ENCODE measurements at regions not wholly inside any gene's neighbourhood (a gene's known extent, or its start where the extent isn't known, plus 50 kb on each side); places are given as distances from the start of the nearest gene placed in this dataset.
"Not testable (repeated sequence)": the region's sequence is repeated elsewhere in the genome, so short reads cannot be mapped to it uniquely, and the experiment has no call there.

DNA sequence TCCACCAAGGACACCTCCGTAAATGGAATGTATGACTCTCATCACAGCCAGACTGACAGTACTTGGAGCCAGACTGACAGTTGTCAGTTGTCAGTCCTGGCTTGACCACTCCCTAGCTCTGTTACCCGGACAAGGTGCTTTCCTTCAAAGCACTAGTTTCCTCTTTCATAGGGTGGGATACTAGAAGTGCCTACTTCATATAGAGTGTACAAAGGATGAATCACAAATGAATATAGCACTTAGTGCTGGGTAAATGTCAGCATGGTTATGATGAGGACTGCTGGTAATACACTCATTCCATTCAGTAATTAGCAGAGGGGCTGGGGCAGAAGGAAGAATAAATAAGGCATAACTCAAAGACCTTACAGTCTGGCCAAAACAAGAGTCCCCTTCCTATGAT, 91.4 kb downstream of the ARL4C start:
- DNase-seq, result no peak

GRCh38 chr2:234404957-234405356, 91.9 kb downstream of the ARL4C start:
- DNase-seq, result no peak

DNA sequence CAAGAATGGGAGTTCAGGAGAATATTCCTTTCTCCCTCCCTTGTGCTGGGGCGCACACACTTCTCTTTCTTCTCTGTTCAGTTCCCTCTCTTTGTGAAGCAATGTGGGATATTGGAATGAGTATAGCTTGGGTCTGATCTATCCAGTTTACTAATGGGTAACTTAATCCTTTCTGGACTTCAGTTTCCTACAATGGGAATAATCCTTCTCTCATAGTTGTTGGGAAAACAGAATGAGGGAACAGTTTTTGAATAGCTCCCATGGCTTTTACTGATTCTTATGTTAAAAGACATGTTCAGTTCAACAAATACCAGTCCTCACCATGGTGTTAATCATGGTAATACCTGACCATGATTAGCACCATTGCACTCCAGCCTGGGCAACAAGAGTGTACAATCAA, 93.1 kb downstream of the ARL4C start:
- DNase-seq, result no peak

DNA sequence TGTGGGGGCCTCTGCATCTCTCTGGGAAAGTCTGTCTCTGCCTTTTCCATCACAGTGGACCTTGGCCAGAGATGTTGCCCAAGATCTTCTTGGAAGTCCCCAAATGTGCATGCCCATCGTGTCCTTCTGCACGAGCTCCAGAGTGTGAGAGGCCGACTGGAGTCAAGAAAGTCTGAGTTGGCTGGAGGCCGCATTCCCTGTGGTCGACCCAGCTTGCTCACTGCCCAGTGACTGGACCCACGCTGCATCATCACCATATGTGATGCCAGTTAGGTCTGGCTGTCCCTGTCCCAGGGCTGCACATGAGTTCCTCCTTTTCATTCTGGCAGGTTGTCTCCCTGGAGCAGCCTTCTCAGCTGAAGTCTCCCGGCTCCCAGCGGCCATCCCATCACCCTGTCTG, 93.8 kb downstream of the ARL4C start:
- no peak for DNase-seq

GRCh38 chr2:234401426-234401825, 95.5 kb downstream of the ARL4C start:
- no peak for DNase-seq

- DNase-seq, result no peak
Observed at GRCh38 chr2:234399451-234400246, 97.2 kb downstream of the ARL4C start.

GRCh38 chr2:234398531-234398930, 98.3 kb downstream of the ARL4C start:
- DNase-seq, result no peak

- no peak for DNase-seq
Observed at GRCh38 chr2:234395891-234396420, 100.9 kb downstream of the ARL4C start.

DNA sequence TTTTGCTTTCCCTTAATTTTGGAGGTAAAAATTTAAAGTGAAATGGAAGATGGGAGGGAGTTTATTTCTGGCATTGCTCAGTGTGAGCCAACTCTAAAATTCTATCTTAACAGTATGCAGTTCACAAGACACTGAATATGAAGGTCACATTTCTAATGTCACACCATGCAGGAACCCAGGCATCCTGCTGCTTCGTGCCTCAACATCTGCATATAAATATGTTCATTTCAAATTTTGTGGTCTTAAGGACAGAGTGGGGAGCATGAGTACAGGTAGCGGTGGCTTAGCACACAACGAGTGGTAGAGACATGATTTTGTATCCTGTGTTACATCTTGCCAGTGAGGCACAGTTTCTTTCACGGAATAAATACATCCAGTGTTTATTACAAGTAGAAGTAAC, 102.4 kb downstream of the ARL4C start:
- DNase-seq, result no peak

DNA sequence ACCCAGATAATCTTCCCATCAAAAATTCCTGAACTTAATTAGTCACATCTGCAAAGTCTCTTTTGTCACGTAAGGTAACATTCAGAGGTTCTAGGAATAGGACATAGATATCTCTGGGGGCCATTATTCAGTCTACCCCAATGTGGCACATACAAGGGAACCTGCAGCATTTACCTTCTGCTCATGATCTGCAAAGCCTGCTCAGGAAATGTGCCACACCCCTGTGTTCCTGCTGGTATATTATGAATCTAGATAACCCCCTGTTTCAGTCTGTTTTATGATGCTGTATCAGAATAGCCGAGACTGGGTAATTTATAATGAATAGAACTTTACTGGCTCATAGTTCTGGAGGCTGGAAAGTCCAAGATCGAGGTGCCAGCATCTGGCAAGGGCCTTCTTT, 103.5 kb downstream of the ARL4C start:
- peak; percentile 18 for DNase-seq

GRCh38 chr2:234392041-234392615, 104.8 kb downstream of the ARL4C start:
- DNase-seq, result no peak

GRCh38 chr2:234391625-234392024, 105.3 kb downstream of the ARL4C start:
- no peak for DNase-seq

GRCh38 chr2:234389661-234390060, 107.2 kb downstream of the ARL4C start:
- not testable (repeated sequence) for DNase-seq

DNA sequence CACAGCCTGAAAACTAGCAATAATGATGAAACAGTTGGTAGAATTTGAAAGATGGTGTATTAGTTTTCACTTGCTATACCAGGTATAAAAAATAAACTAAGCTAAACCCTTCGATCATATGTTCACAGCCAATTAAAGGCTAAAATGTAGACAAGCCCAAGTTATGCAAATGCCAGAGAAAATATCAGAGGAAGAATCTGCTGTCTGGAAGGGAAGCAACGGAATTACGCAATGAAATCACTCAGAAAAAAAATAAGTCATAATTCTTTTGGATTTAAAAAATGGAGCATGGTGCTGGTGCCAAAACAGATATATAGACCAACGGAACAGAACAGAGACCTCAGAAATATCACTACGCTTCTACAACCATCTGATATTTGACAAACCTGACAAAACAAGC, 108.3 kb downstream of the ARL4C start:
- no peak for DNase-seq

- DNase-seq, result no peak
Observed at GRCh38 chr2:234386971-234387370, 109.9 kb downstream of the ARL4C start.

DNA sequence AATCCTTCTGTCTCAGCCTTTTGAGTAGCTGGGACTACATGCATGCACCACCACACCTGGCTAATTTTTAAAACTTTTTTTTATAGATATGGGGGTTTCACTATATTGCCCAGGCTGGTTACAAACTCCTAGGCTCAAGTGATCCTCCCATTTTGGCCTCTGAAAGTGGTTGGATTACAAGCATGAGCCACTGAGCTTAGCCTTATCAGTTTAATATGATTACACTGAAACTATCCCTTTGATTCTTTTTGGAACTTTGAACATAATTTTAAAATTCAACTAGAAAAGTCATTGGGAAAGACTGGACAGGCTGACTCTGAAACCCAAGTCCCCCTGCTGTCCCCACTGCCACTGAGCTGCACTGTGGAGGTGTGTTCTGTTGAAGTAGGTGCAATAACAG, 114.8 kb downstream of the ARL4C start:
- DNase-seq, result no peak

GRCh38 chr2:234378958-234379357, 117.9 kb downstream of the ARL4C start:
- DNase-seq, result not testable (repeated sequence)

GRCh38 chr2:234378440-234378839, 118.4 kb downstream of the ARL4C start:
- no peak for DNase-seq

DNA sequence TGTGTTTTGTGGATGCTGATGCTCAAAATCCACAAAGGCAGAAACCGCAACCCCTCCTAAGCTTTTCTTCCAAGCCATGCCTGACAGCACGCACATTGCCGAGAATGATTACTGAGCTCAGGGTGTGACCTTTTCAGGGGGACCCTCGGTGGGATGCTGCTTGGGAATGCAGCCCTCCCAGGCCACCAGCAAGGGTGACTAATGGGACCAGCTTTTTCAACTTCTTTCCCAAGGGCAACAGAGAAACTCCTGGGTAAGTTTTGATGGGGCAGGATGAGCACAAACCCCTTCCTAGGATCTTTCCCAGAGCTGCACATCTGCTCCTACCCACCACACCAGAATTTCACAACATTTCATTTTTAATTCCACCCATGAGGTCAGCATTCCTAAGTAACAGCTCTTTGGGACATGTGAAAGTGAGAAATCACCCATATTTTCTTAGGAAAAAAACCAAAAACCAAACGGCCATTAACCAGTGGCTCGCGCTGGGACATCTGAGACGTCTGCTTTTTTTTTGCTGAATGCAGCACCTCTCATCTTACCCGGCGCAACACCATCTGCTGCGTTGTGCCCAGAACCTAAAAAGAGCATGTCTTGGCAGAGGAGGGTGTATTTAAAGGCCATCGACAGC, 119.0 kb downstream of the ARL4C start:
- DNase-seq, result no peak

DNA sequence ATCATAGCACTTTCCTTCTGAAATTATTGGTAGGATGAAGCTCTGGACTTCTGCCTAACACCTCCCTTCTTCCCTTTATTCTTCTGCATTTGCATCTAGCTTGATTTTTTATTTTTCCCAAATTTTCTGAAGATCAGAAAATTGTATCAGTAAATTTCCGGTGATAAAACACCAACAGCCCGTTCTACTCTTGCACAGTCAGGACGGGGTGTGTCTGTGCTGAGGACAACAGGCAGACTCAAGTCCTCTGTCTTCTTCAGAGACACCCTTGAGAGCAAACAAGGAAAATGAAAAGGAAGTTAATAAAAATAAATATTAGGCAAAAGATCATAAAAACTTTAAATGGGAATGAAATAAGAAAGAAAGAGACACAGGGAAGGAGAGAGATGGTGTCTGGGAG, 120.7 kb downstream of the ARL4C start:
- DNase-seq, result no peak

- no peak for DNase-seq
Observed at GRCh38 chr2:234375176-234375880, 121.6 kb downstream of the ARL4C start.

GRCh38 chr2:234374736-234375135, 122.1 kb downstream of the ARL4C start:
- no peak for DNase-seq

DNA sequence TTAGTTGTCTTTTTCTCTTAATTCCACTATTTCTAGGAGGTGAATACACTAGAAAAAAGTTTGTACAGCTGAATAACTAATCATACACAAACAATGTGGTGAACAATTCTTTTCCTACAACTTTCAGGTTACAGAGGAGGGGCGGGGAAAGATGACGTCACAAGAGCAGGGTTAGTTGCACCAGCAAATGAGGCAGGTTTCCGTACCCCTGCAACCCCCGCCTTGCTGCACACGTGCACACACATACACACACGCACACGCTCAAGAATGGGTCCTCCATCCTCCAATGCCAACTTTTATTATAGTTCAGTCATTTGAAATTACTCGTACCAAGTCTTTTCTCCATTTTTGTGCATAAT, 122.8 kb downstream of the ARL4C start:
- DNase-seq, result no peak

All from CD4-positive, alpha-beta T cell treated with Interleukin-21 for 1 hour (primary cell).